Breast epithelium (tissue), 3 donors: ENCODE measurements at regions not wholly inside any gene's neighbourhood (a gene's known extent, or its start where the extent isn't known, plus 50 kb on each side); places are given as distances from the start of the nearest gene placed in this dataset.

Experiments
- POLR2A ChIP-seq: fragments of 450-650 bp; IDR thresholded peaks from one replicate; pipeline ENCODE4 v1.6.1; 2016; ENCODE audit warnings: antibody characterized with exemption, mild to moderate bottlenecking, moderate library complexity
- POLR2AphosphoS5 ChIP-seq, 3 donors: sonication (generic); formaldehyde crosslinking; IDR thresholded peaks; one replicate each; pipeline ENCODE4 v1.6.1; 2017; ENCODE audit warnings: antibody characterized with exemption in 3 of 3
- TF ChIP-seq, protein P1 (sequence below), 3 donors: fragments of 450-650 bp; IDR thresholded peaks; one replicate each; pipeline ENCODE4 v1.5.1; 2016 to 2017; ENCODE audit warnings: antibody characterized with exemption in 3 of 3, mild to moderate bottlenecking in 3 of 3, moderate library complexity in 3 of 3

DNA sequence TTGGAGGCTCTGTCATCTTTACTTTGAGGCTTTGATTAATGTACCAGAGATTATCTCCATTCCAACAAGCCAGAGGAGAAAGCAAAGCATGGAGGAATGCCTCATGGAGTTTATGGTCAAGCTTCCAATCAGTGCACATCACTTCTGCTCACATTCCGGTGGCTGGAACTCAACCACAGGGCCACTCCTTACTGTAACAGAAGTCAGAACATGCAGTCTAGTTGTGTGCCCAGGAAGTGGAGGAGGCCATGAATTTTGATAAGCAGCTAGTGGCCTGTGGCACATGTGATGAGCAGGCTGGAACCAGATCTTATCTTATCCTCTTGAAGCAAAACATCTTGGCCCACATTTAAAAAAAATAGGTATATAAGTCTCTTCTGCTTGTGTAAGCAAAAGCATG lies 258.9 kb upstream of the ARHGAP20 start:
- TF ChIP-seq, protein P1, sequence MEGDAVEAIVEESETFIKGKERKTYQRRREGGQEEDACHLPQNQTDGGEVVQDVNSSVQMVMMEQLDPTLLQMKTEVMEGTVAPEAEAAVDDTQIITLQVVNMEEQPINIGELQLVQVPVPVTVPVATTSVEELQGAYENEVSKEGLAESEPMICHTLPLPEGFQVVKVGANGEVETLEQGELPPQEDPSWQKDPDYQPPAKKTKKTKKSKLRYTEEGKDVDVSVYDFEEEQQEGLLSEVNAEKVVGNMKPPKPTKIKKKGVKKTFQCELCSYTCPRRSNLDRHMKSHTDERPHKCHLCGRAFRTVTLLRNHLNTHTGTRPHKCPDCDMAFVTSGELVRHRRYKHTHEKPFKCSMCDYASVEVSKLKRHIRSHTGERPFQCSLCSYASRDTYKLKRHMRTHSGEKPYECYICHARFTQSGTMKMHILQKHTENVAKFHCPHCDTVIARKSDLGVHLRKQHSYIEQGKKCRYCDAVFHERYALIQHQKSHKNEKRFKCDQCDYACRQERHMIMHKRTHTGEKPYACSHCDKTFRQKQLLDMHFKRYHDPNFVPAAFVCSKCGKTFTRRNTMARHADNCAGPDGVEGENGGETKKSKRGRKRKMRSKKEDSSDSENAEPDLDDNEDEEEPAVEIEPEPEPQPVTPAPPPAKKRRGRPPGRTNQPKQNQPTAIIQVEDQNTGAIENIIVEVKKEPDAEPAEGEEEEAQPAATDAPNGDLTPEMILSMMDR (IDR thresholded peaks at IDR 0.05), result no peak
- TF ChIP-seq POLR2AphosphoS5 (IDR thresholded peaks at IDR 0.05), result no peak
- TF ChIP-seq POLR2A, result no peak
